KBM-7 (cell line): ENCODE measurements at regions not wholly inside any gene's neighbourhood (a gene's known extent, or its start where the extent isn't known, plus 50 kb on each side); places are given as distances from the start of the nearest gene placed in this dataset.
A peak's percentile ranks its signal among the peaks of the same experiment; 100 is the strongest.

Experiments
- DNase-seq: peaks from one replicate; pipeline ENCODE4 v3.0.0-alpha.2; 2015
- in situ Hi-C: fragments of 300-500 bp; cut with MboI; formaldehyde crosslinking; loops from 2 replicates; pipeline ENCODE4 v1.14.3; 2020; ENCODE audit warnings: low sequenced_read_pairs, low pct_unique_long_range_greater_than_20kb, mixed read lengths

- in situ Hi-C loops: no loop called here
- DNase-seq: peak; percentile 49
Observed at GRCh38 chr6:53216301-53216700, 67.7 kb upstream of the GCM1 start.

- in situ Hi-C loops: no loop called here
- no peak for DNase-seq
Observed at GRCh38 chr6:53214172-53214571, 65.5 kb upstream of the GCM1 start.

- in situ Hi-C loops: no loop called here
- no peak for DNase-seq
Observed at GRCh38 chr6:53210811-53211210, 62.2 kb upstream of the GCM1 start.

- in situ Hi-C loops: no loop called here
- DNase-seq: no peak
Observed at GRCh38 chr6:53209681-53210080, 61.0 kb upstream of the GCM1 start.

- DNase-seq: no peak
- in situ Hi-C loops: no loop called here
Observed at GRCh38 chr6:53205778-53206177, 57.1 kb upstream of the GCM1 start.

- in situ Hi-C loops: no loop called here
Observed at GRCh38 chr6:53203483-53203882, 54.8 kb upstream of the GCM1 start.

GRCh38 chr6:53202052-53202451, 53.4 kb upstream of the GCM1 start:
- in situ Hi-C loops: no loop called here
- DNase-seq: no peak

More at GRCh38 chr6:53203483-53203882, 54.8 kb upstream of the GCM1 start:
- no peak for DNase-seq

- DNase-seq: no peak
- in situ Hi-C loops: no loop called here
Observed at GRCh38 chr6:53201270-53201669, 52.6 kb upstream of the GCM1 start.

- no peak for DNase-seq
- in situ Hi-C loops: loop anchor here (25.0 kb wide), 1 partner anchor 238 kb away; no protein-coding TSS in a partner anchor
Observed at GRCh38 chr6:53199765-53200164, 51.1 kb upstream of the GCM1 start.

- in situ Hi-C loops: loop anchor here (25.0 kb wide), 1 partner anchor 238 kb away; no protein-coding TSS in a partner anchor
Observed at GRCh38 chr6:53199156-53199555, 50.5 kb upstream of the GCM1 start.

More at GRCh38 chr6:53199156-53199555, 50.5 kb upstream of the GCM1 start:
- no peak for DNase-seq
